ENCODE measurements at regions not wholly inside any gene's neighbourhood (a gene's known extent, or its start where the extent isn't known, plus 50 kb on each side); places are given as distances from the start of the nearest gene placed in this dataset.
"Not testable (repeated sequence)": the region's sequence is repeated elsewhere in the genome, so short reads cannot be mapped to it uniquely, and the experiment has no call there.

DNA sequence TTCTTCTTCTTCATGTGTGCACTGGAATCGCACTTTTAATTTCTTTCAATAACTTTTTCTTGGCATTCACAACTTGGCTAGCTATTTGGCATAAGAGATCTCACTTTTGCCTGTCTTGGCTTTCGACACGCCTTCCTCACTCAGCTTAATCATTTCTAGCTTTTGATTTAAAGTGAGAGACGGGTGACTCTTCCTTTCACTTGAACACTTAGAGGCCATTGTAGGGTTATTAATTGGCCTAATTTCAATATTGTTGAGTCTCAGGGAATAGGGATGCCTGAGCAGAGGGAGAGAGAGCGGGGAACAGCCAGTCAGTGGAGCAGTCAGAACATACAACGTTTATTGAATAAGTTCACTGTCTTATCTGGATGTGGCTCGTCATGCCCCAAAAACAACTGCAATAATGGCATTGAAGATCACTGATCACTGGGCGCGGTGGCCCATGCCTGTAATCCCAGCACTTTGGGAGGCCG lies 200.3 kb downstream of the SEC14L1 start:
- H3K4me3 ChIP-seq, result no peak overlapping the region
- DNase-seq, result no peak
- no peaks in the 10 kb centered on the region for H3K27me3 ChIP-seq (ENCODE audit: low read depth)
- H3K27ac ChIP-seq (replicated peaks), result no peak overlapping the region
- intact Hi-C loops (cut with micrococcal nuclease), result no loop called here
- TF ChIP-seq, protein P1, sequence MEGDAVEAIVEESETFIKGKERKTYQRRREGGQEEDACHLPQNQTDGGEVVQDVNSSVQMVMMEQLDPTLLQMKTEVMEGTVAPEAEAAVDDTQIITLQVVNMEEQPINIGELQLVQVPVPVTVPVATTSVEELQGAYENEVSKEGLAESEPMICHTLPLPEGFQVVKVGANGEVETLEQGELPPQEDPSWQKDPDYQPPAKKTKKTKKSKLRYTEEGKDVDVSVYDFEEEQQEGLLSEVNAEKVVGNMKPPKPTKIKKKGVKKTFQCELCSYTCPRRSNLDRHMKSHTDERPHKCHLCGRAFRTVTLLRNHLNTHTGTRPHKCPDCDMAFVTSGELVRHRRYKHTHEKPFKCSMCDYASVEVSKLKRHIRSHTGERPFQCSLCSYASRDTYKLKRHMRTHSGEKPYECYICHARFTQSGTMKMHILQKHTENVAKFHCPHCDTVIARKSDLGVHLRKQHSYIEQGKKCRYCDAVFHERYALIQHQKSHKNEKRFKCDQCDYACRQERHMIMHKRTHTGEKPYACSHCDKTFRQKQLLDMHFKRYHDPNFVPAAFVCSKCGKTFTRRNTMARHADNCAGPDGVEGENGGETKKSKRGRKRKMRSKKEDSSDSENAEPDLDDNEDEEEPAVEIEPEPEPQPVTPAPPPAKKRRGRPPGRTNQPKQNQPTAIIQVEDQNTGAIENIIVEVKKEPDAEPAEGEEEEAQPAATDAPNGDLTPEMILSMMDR (IDR thresholded peaks at IDR 0.05; ENCODE audit: borderline replicate concordance), result no peak
- H3K4me1 ChIP-seq, result peaks cover 12% of the 10 kb centered on the region
- H3K36me3 ChIP-seq, result no peaks in the 10 kb centered on the region
- peaks cover 14% of the 10 kb centered on the region for H3K9me3 ChIP-seq (replicated peaks)

DNA sequence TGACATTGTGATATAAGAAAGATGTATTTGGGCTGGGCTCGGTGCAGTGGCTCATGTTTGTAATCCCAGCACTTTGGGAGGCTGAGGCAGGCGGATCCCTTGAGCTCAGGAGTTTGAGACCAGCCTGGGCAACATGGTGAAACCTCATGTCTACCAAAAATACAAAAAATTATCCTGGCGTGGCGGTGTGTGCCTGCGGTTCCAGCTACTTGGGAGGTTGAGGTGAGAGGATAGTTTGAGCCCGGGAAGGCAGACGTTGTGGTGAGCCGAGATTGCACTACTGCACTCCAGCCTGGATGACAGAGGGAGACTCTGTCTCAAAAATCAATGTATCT lies 201.9 kb downstream of the SEC14L1 start:
- Histone ChIP-seq H3K4me1 (peaks cover 12% of the 10 kb centered on the region), H3K27ac (replicated peaks) (peak overlapping the region; percentile 38)
- H3K4me3 ChIP-seq; H3K9me3 ChIP-seq (replicated peaks); DNase-seq; H3K36me3 ChIP-seq; intact Hi-C loops (cut with micrococcal nuclease); H3K27me3 ChIP-seq (ENCODE audit: low read depth): not testable (repeated sequence)

DNA sequence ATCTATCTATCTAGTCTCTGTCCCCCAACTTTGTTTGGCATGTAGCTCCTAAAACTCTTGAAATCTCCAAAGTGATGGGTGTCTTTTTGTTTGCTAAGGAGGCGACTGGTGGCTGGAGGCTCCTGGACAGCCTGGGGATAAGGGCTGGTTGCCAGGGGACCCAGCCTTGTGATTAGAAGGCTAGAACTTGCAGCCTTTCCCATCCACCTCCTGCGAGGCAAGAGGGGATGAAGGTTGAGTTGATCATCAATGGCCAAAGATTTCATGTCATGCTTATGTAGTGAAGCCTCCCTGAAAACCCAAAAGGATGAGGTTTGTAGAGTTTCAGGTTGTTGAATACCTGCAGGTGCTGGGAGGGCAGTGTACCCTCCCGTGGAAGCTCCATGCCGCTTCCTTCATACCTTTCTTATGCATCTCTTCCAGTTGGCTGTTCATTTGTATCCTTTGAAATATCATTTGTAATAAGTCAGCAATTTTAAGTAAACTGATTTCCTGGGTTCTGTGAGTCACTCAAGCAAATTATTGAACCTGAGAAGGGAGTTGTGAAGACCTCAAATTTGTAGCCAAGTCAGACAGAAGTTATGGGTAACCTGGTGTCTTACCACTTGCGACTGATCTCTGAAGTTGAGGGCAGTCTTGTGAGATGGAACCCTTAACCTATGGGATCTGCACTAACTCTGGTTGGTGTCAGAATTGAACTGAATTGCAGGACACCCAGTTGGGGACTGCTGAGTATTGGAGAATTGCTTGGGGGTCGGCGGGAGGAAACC lies 202.4 kb downstream of the SEC14L1 start:
- H3K27me3 ChIP-seq (ENCODE audit: low read depth), result no peaks in the 10 kb centered on the region
- no peak overlapping the region for H3K27ac ChIP-seq (replicated peaks)
- H3K36me3 ChIP-seq, result no peaks in the 10 kb centered on the region
- peaks cover 7% of the 10 kb centered on the region for H3K9me3 ChIP-seq (replicated peaks)
- TF ChIP-seq, protein P1 (IDR thresholded peaks at IDR 0.05; ENCODE audit: borderline replicate concordance), result no peak
- DNase-seq, result no peak
- H3K4me3 ChIP-seq, result no peak overlapping the region
- intact Hi-C loops (cut with micrococcal nuclease), result no loop called here
- peaks cover 12% of the 10 kb centered on the region for H3K4me1 ChIP-seq

DNA sequence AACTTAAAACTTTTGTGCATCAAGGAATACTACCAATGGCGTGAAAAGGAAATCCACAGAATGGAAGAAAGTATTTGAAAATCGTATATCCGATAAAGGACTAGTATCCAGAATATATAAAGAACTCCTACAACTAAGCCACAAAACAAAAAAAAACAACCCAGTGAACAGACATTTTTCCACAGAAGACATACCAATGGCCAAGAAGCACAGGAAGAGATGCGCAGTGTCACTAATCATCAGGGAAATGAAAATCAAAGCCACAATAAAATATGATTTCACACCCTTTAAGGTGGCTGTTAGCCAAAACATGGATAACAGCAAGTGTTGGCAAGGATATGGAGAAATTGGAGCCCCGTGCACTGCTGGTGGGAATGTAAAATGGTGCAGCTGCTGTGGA lies 203.3 kb downstream of the SEC14L1 start:
- TF ChIP-seq, protein P1 (IDR thresholded peaks at IDR 0.05; ENCODE audit: borderline replicate concordance), result no peak
- intact Hi-C loops (cut with micrococcal nuclease), result no loop called here

DNA sequence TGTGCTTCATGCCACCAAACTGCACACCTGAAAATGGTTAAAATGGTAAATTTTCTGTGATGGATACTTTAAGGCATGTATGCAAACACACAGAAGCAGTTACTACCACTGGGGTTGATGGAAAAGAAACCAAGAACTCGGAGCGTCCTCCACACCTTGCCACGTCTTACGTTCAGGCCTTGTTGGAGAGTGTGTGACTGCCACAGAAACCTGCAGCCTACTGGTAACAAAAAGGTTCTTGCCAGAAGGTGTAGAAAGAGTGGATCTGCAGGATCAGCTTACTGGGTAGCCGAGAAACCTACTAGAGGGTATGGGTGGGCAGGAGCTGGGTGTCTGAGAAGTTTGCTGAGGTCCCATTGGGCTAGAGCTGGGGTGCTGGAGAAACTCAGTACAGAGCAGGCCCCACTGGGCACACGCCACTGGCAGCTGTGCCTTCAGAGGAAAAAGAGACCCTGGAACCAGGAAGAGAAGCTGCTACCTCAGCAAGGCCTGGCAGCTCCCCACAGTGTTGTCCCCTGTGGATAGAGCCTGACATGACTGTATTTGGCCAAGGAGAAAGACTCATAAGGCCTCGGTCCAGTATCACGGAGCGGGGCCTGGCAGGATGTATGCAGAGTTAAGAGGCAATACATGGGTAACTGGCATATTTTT lies 204.6 kb downstream of the SEC14L1 start:
- intact Hi-C loops (cut with micrococcal nuclease), result no loop called here
- H3K27ac ChIP-seq (replicated peaks), result no peak overlapping the region
- TF ChIP-seq, protein P1 (IDR thresholded peaks at IDR 0.05; ENCODE audit: borderline replicate concordance), result no peak
- H3K4me3 ChIP-seq, result no peak overlapping the region
- no peaks in the 10 kb centered on the region for H3K27me3 ChIP-seq (ENCODE audit: low read depth)
- H3K9me3 ChIP-seq (replicated peaks), result peaks cover 7% of the 10 kb centered on the region
- peaks cover 22% of the 10 kb centered on the region for H3K4me1 ChIP-seq
- no peaks in the 10 kb centered on the region for H3K36me3 ChIP-seq
- no peak for DNase-seq

More for the DNA sequence above, 203.3 kb downstream of the SEC14L1 start:
- peaks cover 7% of the 10 kb centered on the region for H3K9me3 ChIP-seq (replicated peaks)
- DNase-seq, result no peak
- H3K36me3 ChIP-seq, result no peaks in the 10 kb centered on the region
- no peak overlapping the region for H3K27ac ChIP-seq (replicated peaks)
- H3K27me3 ChIP-seq (ENCODE audit: low read depth), result no peaks in the 10 kb centered on the region
- H3K4me1 ChIP-seq, result peaks cover 12% of the 10 kb centered on the region
- no peak overlapping the region for H3K4me3 ChIP-seq

DNA sequence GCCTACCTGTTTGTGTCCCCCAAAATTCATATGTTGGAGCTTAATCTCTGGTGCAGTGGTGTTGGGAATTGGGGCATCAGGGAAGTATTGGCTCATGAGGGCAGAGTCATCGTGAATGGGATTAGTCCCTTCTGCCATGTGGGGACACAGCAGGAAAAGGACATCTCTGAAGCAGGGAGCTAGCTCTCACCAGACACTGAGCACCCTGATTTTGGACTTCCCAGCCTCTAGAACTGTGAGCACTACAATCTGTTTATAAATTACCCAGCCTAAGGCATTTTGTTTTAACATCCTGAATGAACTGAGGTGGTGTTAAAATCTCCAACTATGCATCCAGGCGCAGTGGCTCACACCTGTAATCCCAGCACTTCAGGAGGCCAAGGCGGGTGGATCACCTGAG lies 206.0 kb downstream of the SEC14L1 start:
- Histone ChIP-seq H3K9me3 (replicated peaks) (peaks cover 7% of the 10 kb centered on the region), H3K27me3 (ENCODE audit: low read depth) (no peaks in the 10 kb centered on the region), H3K27ac (replicated peaks) (no peak overlapping the region), H3K4me1 (peaks cover 32% of the 10 kb centered on the region), H3K4me3 (no peak overlapping the region), H3K36me3 (no peaks in the 10 kb centered on the region)
- TF ChIP-seq, protein P1 (IDR thresholded peaks at IDR 0.05; ENCODE audit: borderline replicate concordance), result no peak
- intact Hi-C loops (cut with micrococcal nuclease), result no loop called here
- DNase-seq, result no peak

All from left ventricle myocardium inferior (tissue), 1 donor.